Trophoblast cell (in vitro differentiated cells and primary cell): ENCODE measurements at regions not wholly inside any gene's neighbourhood (a gene's known extent, or its start where the extent isn't known, plus 50 kb on each side); places are given as distances from the start of the nearest gene placed in this dataset.
A peak's percentile ranks its signal among the peaks of the same experiment; 100 is the strongest.

ENCODE experiments used
- DNase-seq, 2 donors: peaks; one replicate each; pipeline ENCODE4 v3.0.0-alpha.2; 2016
- H2AFZ ChIP-seq: 2 replicates; pipeline ENCODE4 v1.6.1; 2013; ENCODE audit warnings: low read length, moderate library complexity, mild to moderate bottlenecking; ENCODE audit not compliant: insufficient read depth, poor library complexity
- H2AK5ac ChIP-seq: 2 replicates; pipeline ENCODE4 v1.6.1; 2013; ENCODE audit warnings: mild to moderate bottlenecking, low read length
- H2BK120ac ChIP-seq: 2 replicates; pipeline ENCODE4 v1.6.1; 2013; ENCODE audit warnings: low read length, mild to moderate bottlenecking, moderate library complexity; ENCODE audit not compliant: insufficient read depth, poor library complexity
- H2BK12ac ChIP-seq: 2 replicates; pipeline ENCODE4 v1.6.1; 2013; ENCODE audit warnings: mild to moderate bottlenecking, low read length, moderate library complexity
- H2BK5ac ChIP-seq: 2 replicates; pipeline ENCODE4 v1.6.1; 2013; ENCODE audit warnings: low read length, low read depth, moderate library complexity, mild to moderate bottlenecking; ENCODE audit not compliant: poor library complexity
- H3K14ac ChIP-seq: 2 replicates; pipeline ENCODE4 v1.6.1; 2013; ENCODE audit warnings: mild to moderate bottlenecking, low read length
- H3K18ac ChIP-seq: 2 replicates; pipeline ENCODE4 v1.6.1; 2013; ENCODE audit warnings: mild to moderate bottlenecking, low read length
- H3K23ac ChIP-seq: 2 replicates; pipeline ENCODE4 v1.6.1; 2013; ENCODE audit warnings: low read length
- H3K27ac ChIP-seq: 2 replicates; pipeline ENCODE4 v1.5.1; 2013; ENCODE audit warnings: low read depth, mild to moderate bottlenecking, inconsistent platforms, low read length, moderate library complexity
- H3K27me3 ChIP-seq: 2 replicates; pipeline ENCODE4 v1.6.1; 2013; ENCODE audit warnings: inconsistent platforms, mild to moderate bottlenecking, low read length, moderate library complexity; ENCODE audit not compliant: insufficient read depth
- H3K36me3 ChIP-seq, 2 experiments: 1 replicate in 1 of 2; 2 replicates in 1 of 2; pipeline ENCODE4 v1.6.1; 2013; ENCODE audit warnings: low read length in 2 of 2, mild to moderate bottlenecking in 2 of 2, moderate library complexity in 1 of 2; ENCODE audit not compliant: insufficient read depth in 2 of 2, control insufficient read depth in 1 of 2
- H3K4ac ChIP-seq: 2 replicates; pipeline ENCODE4 v1.6.1; 2013; ENCODE audit warnings: low read depth, mild to moderate bottlenecking, low read length, moderate library complexity
- H3K4me1 ChIP-seq, 2 experiments: 1 replicate in 1 of 2; 2 replicates in 1 of 2; pipeline ENCODE4 v1.6.1; 2013; ENCODE audit warnings: low read length in 2 of 2, mild to moderate bottlenecking in 2 of 2, moderate library complexity in 1 of 2; ENCODE audit not compliant: insufficient read depth in 2 of 2, control insufficient read depth in 1 of 2
- H3K4me2 ChIP-seq: 2 replicates; pipeline ENCODE4 v1.6.1; 2013; ENCODE audit warnings: inconsistent platforms, mild to moderate bottlenecking, low read length, moderate library complexity
- H3K4me3 ChIP-seq: 2 replicates; pipeline ENCODE4 v1.5.1; 2013; ENCODE audit warnings: mild to moderate bottlenecking, low read depth, low read length, inconsistent platforms
- H3K79me1 ChIP-seq: one replicate; pipeline ENCODE4 v1.6.1; 2013; ENCODE audit warnings: low read length
- H3K79me2 ChIP-seq: 2 replicates; pipeline ENCODE4 v1.6.1; 2013; ENCODE audit warnings: low read length, mild to moderate bottlenecking; ENCODE audit not compliant: control insufficient read depth, insufficient read depth, poor library complexity
- H3K9ac ChIP-seq: 2 replicates; pipeline ENCODE4 v1.6.1; 2013; ENCODE audit warnings: mild to moderate bottlenecking, low read length
- H3K9me3 ChIP-seq: 2 replicates; pipeline ENCODE4 v1.6.1; 2013; ENCODE audit warnings: low read depth, mild to moderate bottlenecking, control low read depth, inconsistent platforms, low read length; ENCODE audit not compliant: insufficient read depth
- H4K12ac ChIP-seq: 2 replicates; pipeline ENCODE4 v1.6.1; 2013; ENCODE audit warnings: low read depth, mild to moderate bottlenecking, low read length, moderate library complexity
- H4K8ac ChIP-seq: 2 replicates; pipeline ENCODE4 v1.6.1; 2013; ENCODE audit warnings: low read depth, mild to moderate bottlenecking, low read length, moderate library complexity
- H4K91ac ChIP-seq: one replicate; pipeline ENCODE4 v1.6.1; 2013; ENCODE audit warnings: low read depth, mild to moderate bottlenecking, low read length, moderate library complexity
- WGBS: extraction: QIAGEN DNeasy Blood & Tissue Kit; methylation state at CpG from one replicate; pipeline ENCODE4 v1.1.7; 2013; ENCODE audit warnings: missing lambda C conversion rate; ENCODE audit not compliant: insufficient read length, insufficient coverage; ENCODE audit errors: extremely low coverage; 5-methylcytosine and 5-hydroxymethylcytosine counted together

DNA sequence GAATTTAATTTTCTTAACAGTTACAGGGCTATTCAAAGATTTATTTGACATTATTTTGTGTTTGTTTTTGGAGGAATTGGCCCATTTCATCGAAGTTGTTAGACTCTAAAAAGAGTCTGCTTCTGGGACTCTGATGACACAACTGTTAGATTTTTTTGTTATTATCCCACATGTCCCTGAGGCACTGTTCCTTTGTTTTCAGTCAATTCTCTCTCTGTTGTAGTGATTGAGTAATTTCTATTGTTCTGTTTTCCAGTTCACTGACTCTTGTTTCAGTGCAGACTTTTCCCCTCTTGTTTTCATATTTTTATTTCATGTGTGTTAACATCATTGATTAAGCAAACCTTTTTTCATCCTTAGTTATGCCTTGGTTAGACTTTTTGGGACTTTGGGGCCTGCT, 325.0 kb downstream of the ZNF326 start:
- Histone ChIP-seq H2AK5ac (no peak overlapping the region), H3K79me1 (no peaks in the 10 kb centered on the region), H3K14ac (no peak overlapping the region), H2BK5ac (no peak overlapping the region), H4K91ac (no peak overlapping the region), H3K4me3 (no peak overlapping the region), H3K9me3 (no peaks in the 10 kb centered on the region), H3K18ac (no peak overlapping the region), H4K12ac (no peak overlapping the region), H3K9ac (no peak overlapping the region), H3K27me3 (no peaks in the 10 kb centered on the region), H2BK120ac (no peak overlapping the region), H3K4me2 (no peak overlapping the region), H3K79me2 (no peaks in the 10 kb centered on the region), H2AFZ (no peak overlapping the region), H3K27ac (no peak overlapping the region), H4K8ac (no peak overlapping the region), H3K23ac (no peak overlapping the region), H3K4ac (no peak overlapping the region), H3K4me1 (no peaks in the 10 kb centered on the region), H2BK12ac (no peak overlapping the region), H3K36me3 (no peaks in the 10 kb centered on the region)
- DNase-seq, result peak in 1 of 2 donors; percentile 20
- no CpG with 5 or more reads among the region's 1 CpG for WGBS

DNA sequence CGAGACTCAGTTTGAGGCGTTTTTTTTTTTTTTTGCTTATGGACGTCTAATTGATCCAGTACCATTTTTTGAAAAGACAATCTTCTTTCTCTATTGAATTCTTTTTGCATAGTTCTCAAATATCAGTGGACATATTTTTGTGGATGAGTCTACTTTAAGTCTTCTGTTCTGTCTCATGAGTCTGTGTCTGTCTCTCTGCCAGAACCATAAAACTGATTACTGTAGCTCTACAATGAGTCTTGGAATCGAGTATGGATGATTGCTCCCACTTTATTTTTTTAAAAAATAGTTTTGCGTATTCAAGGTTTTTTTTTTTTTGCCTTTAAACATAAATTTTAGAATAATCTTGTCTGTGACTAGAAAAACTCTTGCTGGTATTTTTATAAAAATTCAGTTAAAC, 323.5 kb downstream of the ZNF326 start:
- Histone ChIP-seq H3K27ac (no peak overlapping the region), H2BK120ac (no peak overlapping the region), H3K4me2 (no peak overlapping the region), H3K79me2 (no peaks in the 10 kb centered on the region), H3K18ac (no peak overlapping the region), H3K27me3 (no peaks in the 10 kb centered on the region), H4K8ac (no peak overlapping the region), H4K12ac (no peak overlapping the region), H3K9ac (no peak overlapping the region), H2AFZ (no peak overlapping the region), H3K4me3 (no peak overlapping the region), H3K9me3 (peaks cover 4% of the 10 kb centered on the region), H3K79me1 (no peaks in the 10 kb centered on the region), H2BK5ac (no peak overlapping the region), H4K91ac (no peak overlapping the region), H3K23ac (no peak overlapping the region), H3K4me1 (no peaks in the 10 kb centered on the region), H3K36me3 (no peaks in the 10 kb centered on the region), H3K4ac (no peak overlapping the region), H3K14ac (no peak overlapping the region), H2BK12ac (no peak overlapping the region), H2AK5ac (no peak overlapping the region)
- WGBS, result no CpG with 5 or more reads among the region's 5 CpGs
- no peak for DNase-seq

DNA sequence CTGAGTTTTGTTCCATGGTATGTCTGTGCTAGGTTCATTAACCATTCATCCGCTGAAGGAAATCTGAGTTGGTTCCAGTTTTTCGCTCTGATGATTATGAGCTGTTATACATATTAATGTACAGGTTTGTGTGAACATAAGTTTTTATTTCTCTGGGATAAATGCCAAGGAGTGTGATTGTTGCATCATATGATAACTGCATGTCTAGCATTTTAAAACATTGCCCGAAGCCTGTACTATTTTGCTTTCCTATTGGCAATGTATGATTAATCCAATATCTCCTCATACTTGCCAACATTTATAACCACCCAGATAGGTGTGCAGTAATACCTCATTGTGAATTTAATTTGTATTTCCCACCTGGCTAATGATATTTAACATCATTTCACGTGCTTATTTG, 322.7 kb downstream of the ZNF326 start:
- Histone ChIP-seq H3K27me3 (no peaks in the 10 kb centered on the region), H4K91ac (no peak overlapping the region), H2BK5ac (no peak overlapping the region), H3K18ac (no peak overlapping the region), H2BK120ac (no peak overlapping the region), H3K79me2 (no peaks in the 10 kb centered on the region), H3K36me3 (no peaks in the 10 kb centered on the region), H2BK12ac (no peak overlapping the region), H3K4me3 (no peak overlapping the region), H4K8ac (no peak overlapping the region), H3K79me1 (no peaks in the 10 kb centered on the region), H3K4me1 (no peaks in the 10 kb centered on the region), H3K4ac (no peak overlapping the region), H3K14ac (no peak overlapping the region), H2AFZ (no peak overlapping the region), H2AK5ac (no peak overlapping the region), H3K9ac (no peak overlapping the region), H3K23ac (no peak overlapping the region), H3K27ac (no peak overlapping the region), H3K9me3 (peaks cover 4% of the 10 kb centered on the region), H3K4me2 (no peak overlapping the region), H4K12ac (no peak overlapping the region)
- no peak for DNase-seq
- no CpG with 5 or more reads among the region's 4 CpGs for WGBS

DNA sequence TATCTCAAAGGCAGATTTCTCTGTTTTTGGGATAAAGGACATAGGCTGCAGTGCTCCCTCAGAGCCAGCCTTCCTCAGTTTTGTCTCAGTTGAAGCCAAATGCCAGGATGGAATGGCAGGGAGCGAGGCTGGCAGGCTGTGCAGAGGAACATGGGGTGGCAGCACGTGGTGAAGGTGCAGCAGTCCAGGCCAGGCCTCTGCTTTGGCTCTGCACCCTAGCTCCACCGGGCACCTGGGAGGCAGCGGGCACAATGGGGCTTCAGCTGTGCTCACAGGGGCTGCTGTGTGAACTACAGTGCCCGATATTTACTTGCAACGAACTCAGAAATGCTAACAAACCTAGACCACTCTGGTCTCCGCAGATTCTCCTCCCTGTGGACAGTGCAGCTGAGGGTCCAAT, 319.6 kb downstream of the ZNF326 start:
- H3K23ac ChIP-seq, result no peak overlapping the region
- no peak overlapping the region for H3K4me3 ChIP-seq
- no peaks in the 10 kb centered on the region for H3K27me3 ChIP-seq
- WGBS, result no CpG with 5 or more reads among the region's 7 CpGs
- H4K8ac ChIP-seq, result no peak overlapping the region
- H4K12ac ChIP-seq, result no peak overlapping the region
- H3K79me1 ChIP-seq, result no peaks in the 10 kb centered on the region
- H3K4me2 ChIP-seq, result no peak overlapping the region
- no peak overlapping the region for H2BK12ac ChIP-seq
- no peak overlapping the region for H2AFZ ChIP-seq
- H3K36me3 ChIP-seq, result no peaks in the 10 kb centered on the region
- H3K9me3 ChIP-seq, result peaks cover 4% of the 10 kb centered on the region
- no peaks in the 10 kb centered on the region for H3K79me2 ChIP-seq
- DNase-seq, result no peak
- no peak overlapping the region for H3K9ac ChIP-seq
- H3K14ac ChIP-seq, result no peak overlapping the region
- H2AK5ac ChIP-seq, result no peak overlapping the region
- H3K4ac ChIP-seq, result no peak overlapping the region
- H3K18ac ChIP-seq, result no peak overlapping the region
- H3K27ac ChIP-seq, result no peak overlapping the region
- no peak overlapping the region for H2BK5ac ChIP-seq
- H2BK120ac ChIP-seq, result no peak overlapping the region
- no peaks in the 10 kb centered on the region for H3K4me1 ChIP-seq
- no peak overlapping the region for H4K91ac ChIP-seq
